Effector memory CD8-positive, alpha-beta T cell (primary cell): ENCODE measurements at regions not wholly inside any gene's neighbourhood (a gene's known extent, or its start where the extent isn't known, plus 50 kb on each side); places are given as distances from the start of the nearest gene placed in this dataset.

Experiments
- ATAC-seq: fragments of 150-1000 bp; cut with Tn5 transposase; replicated peaks from 2 replicates; pipeline ENCODE4 v1.10.0; 2021; ENCODE audit warnings: mild to moderate bottlenecking, moderate library complexity
- DNase-seq, 3 experiments: peaks; one replicate each; pipeline ENCODE4 v3.0.0; 2021
- H3K27ac Mint-ChIP-seq, 2 donors: one replicate each; pipeline ENCODE4 v1.8.0; 2022; ENCODE audit warnings: mild to moderate bottlenecking in 2 of 2, mixed read lengths in 2 of 2, moderate library complexity in 2 of 2
- H3K27me3 Mint-ChIP-seq, 2 donors: one replicate each; pipeline ENCODE4 v1.8.0; 2022; ENCODE audit warnings: mixed read lengths in 2 of 2
- H3K36me3 Mint-ChIP-seq: one replicate; pipeline ENCODE4 v1.8.0; 2022; ENCODE audit warnings: mild to moderate bottlenecking, moderate library complexity, mixed read lengths; ENCODE audit not compliant: insufficient read depth
- H3K4me1 Mint-ChIP-seq, 2 donors: one replicate each; pipeline ENCODE4 v1.8.0; 2022; ENCODE audit warnings: low read depth in 2 of 2, mixed read lengths in 2 of 2
- H3K4me3 Mint-ChIP-seq, 2 donors: one replicate each; pipeline ENCODE4 v1.8.0; 2022; ENCODE audit warnings: mild to moderate bottlenecking in 2 of 2, mixed read lengths in 2 of 2, moderate library complexity in 2 of 2
- H3K9me3 Mint-ChIP-seq, 2 donors: one replicate each; pipeline ENCODE4 v1.8.0; 2022; ENCODE audit warnings: mixed read lengths in 2 of 2

DNA sequence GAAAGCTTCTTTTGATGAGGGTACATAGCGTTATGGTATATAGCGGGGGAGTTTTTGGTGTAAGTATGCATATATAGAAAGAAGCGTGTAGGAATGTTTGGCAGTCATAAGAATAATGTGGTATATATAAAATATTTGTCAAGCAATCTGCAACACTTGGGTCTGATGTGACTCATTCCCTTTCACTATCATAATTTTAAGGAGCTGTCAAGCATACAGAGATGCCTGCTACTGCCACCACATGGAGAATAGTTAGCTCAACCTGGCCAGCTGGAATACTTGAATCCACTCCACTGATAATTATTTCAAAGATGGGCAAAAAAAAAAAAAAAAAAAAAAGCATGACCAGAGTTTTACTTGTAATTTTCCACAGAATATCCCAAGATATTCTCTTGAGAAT is 559.8 kb upstream of the REG3G start:
- Mint-ChIP-seq H3K4me3 (no peak overlapping the region), H3K27ac (no peak overlapping the region), H3K4me1 (no peaks in the 10 kb centered on the region), H3K36me3 (no peaks in the 10 kb centered on the region), H3K9me3 (peaks cover 7 to 13% of the 10 kb centered on the region in 2 donors), H3K27me3 (no peaks in the 10 kb centered on the region)
- ATAC-seq = no peak
- no peak for DNase-seq

DNA sequence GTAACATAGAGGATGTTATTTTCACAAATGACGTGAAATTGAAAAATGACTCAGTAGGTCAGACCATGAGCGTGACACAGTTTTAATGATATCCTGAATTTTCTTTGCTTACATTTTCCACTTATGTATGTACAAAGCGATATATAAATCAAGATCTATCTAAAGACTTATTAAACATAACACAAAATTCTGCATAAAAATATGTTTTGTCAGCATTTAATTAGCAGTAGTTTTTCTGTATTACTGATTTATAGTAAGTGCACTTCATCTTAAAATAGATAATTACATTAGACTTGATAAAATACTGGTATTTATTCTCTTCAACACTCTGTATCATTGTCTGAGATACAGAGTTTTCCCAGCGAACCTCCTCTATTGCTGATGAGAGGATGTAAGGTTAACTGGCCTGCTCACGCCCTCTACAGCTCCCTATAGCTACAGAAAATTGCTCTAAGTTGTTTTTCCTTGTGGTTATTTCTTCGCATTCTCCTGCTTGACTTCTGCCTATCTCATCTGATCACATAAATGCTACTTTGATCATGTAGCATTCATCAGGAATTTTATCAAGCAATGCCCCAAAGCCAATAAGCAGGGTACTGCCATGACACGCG is 548.8 kb upstream of the REG3G start:
- Mint-ChIP-seq H3K9me3 (peaks cover 0 to 3% of the 10 kb centered on the region in 2 donors), H3K27me3 (no peaks in the 10 kb centered on the region), H3K4me3 (no peak overlapping the region), H3K36me3 (no peaks in the 10 kb centered on the region), H3K4me1 (no peaks in the 10 kb centered on the region), H3K27ac (no peak overlapping the region)
- ATAC-seq (no peak), DNase-seq (no peak)

DNA sequence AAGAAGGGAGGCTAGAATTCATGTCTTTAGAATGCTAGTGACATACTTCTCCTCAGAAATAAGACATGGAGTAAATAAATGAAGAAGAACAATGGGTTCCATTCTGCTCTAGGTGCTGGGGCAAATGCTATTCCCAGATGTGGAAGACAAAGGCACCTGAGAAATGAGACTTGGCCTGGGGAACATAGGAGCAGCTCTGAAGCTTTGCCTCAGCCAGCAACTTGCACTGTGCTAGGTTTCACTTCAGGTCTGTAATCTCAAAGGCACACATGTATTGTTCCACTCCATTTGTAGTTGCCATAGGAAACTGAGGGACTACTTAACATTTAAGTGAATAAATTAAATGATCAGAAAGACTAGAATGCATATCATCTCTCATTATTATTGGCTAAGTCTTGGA is 538.9 kb upstream of the REG3G start:
- H3K27me3 Mint-ChIP-seq = no peaks in the 10 kb centered on the region
- H3K4me1 Mint-ChIP-seq = no peaks in the 10 kb centered on the region
- H3K4me3 Mint-ChIP-seq = no peak overlapping the region
- H3K9me3 Mint-ChIP-seq = peaks cover 3 to 10% of the 10 kb centered on the region in 2 donors
- DNase-seq (no peak), ATAC-seq (no peak)
- no peak overlapping the region for H3K27ac Mint-ChIP-seq
- no peaks in the 10 kb centered on the region for H3K36me3 Mint-ChIP-seq

GRCh38 chr2:78498125-78498524 is 527.4 kb upstream of the REG3G start:
- H3K36me3 Mint-ChIP-seq = no peaks in the 10 kb centered on the region
- H3K9me3 Mint-ChIP-seq = peaks cover 12 to 22% of the 10 kb centered on the region in 2 donors
- H3K27ac Mint-ChIP-seq = no peak overlapping the region
- no peak for ATAC-seq
- no peaks in the 10 kb centered on the region for H3K27me3 Mint-ChIP-seq
- no peak for DNase-seq
- no peak overlapping the region for H3K4me3 Mint-ChIP-seq
- no peaks in the 10 kb centered on the region for H3K4me1 Mint-ChIP-seq

GRCh38 chr2:78506301-78506700 is 519.2 kb upstream of the REG3G start:
- Mint-ChIP-seq H3K4me3 (no peak overlapping the region), H3K9me3 (peaks cover 12 to 37% of the 10 kb centered on the region in 2 donors), H3K36me3 (no peaks in the 10 kb centered on the region), H3K27ac (no peak overlapping the region), H3K4me1 (no peaks in the 10 kb centered on the region), H3K27me3 (no peaks in the 10 kb centered on the region)
- no peak for DNase-seq
- no peak for ATAC-seq

- DNase-seq = no peak
- Mint-ChIP-seq H3K4me3 (no peak overlapping the region), H3K4me1 (no peaks in the 10 kb centered on the region), H3K36me3 (no peaks in the 10 kb centered on the region), H3K27me3 (no peaks in the 10 kb centered on the region), H3K9me3 (peaks cover 10 to 16% of the 10 kb centered on the region in 2 donors), H3K27ac (no peak overlapping the region)
- ATAC-seq = no peak
Observed at GRCh38 chr2:78521938-78522337, 503.6 kb upstream of the REG3G start.

GRCh38 chr2:78532762-78533379 is 492.6 kb upstream of the REG3G start:
- no peak for DNase-seq
- no peak for ATAC-seq
- H3K4me1 Mint-ChIP-seq = no peaks in the 10 kb centered on the region
- H3K27ac Mint-ChIP-seq = no peak overlapping the region
- H3K9me3 Mint-ChIP-seq = peaks cover 5 to 8% of the 10 kb centered on the region in 2 donors
- no peaks in the 10 kb centered on the region for H3K27me3 Mint-ChIP-seq
- H3K36me3 Mint-ChIP-seq = no peaks in the 10 kb centered on the region
- no peak overlapping the region for H3K4me3 Mint-ChIP-seq

DNA sequence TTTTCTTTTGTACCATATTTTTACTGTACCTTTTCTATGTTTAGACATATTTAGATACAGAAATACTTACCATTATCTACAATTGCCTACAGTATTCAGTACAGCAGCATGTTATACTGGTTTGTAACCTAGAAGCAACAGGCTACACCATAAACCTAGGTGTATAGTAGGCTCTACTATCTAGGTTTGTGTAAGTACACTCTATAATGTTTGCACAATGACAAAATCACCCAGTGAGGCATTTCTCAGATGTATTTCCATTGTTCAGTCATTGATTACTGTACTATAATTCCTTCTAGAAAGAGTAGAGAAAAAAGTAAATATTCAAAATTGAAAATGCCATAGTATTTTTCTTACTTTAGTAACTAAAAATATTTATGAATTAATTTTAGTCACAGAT is 490.1 kb upstream of the REG3G start:
- H3K36me3 Mint-ChIP-seq = no peaks in the 10 kb centered on the region
- no peak for ATAC-seq
- H3K4me1 Mint-ChIP-seq = no peaks in the 10 kb centered on the region
- H3K4me3 Mint-ChIP-seq = no peak overlapping the region
- H3K27me3 Mint-ChIP-seq = no peaks in the 10 kb centered on the region
- DNase-seq = no peak
- H3K27ac Mint-ChIP-seq = no peak overlapping the region
- peaks cover 0 to 6% of the 10 kb centered on the region in 2 donors for H3K9me3 Mint-ChIP-seq

DNA sequence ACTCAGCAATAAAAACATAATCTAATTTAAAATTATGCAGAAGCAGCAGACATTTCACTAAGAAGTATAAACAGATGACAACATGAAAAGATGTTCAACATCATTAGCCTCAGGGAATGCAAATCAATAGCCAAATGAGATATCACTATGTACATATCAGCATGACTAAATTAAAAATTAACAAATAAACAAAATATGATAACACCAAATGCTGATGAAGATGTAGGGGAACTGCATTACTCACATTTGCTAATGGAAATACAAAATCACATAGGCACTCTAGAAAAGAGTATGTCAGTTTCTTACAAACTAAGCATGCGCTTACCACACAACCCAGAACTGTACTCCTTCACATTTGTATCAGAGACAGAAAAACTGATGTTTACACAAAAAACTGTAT is 487.2 kb upstream of the REG3G start:
- DNase-seq (no peak), ATAC-seq (no peak)
- no peak overlapping the region for H3K4me3 Mint-ChIP-seq
- no peak overlapping the region for H3K27ac Mint-ChIP-seq
- no peaks in the 10 kb centered on the region for H3K27me3 Mint-ChIP-seq
- no peaks in the 10 kb centered on the region for H3K4me1 Mint-ChIP-seq
- H3K9me3 Mint-ChIP-seq = peaks cover 0 to 7% of the 10 kb centered on the region in 2 donors
- no peaks in the 10 kb centered on the region for H3K36me3 Mint-ChIP-seq

DNA sequence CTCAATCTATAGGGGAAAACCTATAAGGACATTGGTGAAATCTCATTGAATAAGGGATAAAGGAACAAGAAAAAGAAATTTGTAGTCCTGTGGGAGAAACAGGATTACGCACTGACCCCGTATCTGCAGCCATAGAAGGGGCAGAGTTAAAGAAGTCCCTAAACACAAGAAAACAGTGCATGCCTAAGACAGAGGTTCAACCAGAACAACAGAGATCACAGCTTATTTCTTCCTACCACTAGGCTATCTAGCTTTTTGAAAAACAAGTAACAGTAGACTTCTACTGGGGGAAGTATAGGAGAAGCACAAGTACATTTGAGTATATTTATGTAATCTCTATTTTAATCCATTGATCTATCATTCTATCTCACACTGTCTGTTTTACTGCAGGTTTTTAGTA is 485.2 kb upstream of the REG3G start:
- ATAC-seq = no peak
- Mint-ChIP-seq H3K4me3 (no peak overlapping the region), H3K27ac (no peak overlapping the region), H3K36me3 (no peaks in the 10 kb centered on the region), H3K27me3 (no peaks in the 10 kb centered on the region), H3K4me1 (no peaks in the 10 kb centered on the region), H3K9me3 (peaks cover 0 to 7% of the 10 kb centered on the region in 2 donors)
- DNase-seq = no peak

GRCh38 chr2:78541088-78541450 is 484.4 kb upstream of the REG3G start:
- Mint-ChIP-seq H3K4me1 (no peaks in the 10 kb centered on the region), H3K4me3 (no peak overlapping the region), H3K27me3 (no peaks in the 10 kb centered on the region), H3K27ac (no peak overlapping the region), H3K9me3 (peaks cover 0 to 7% of the 10 kb centered on the region in 2 donors), H3K36me3 (no peaks in the 10 kb centered on the region)
- DNase-seq (no peak), ATAC-seq (no peak)

- no peak overlapping the region for H3K27ac Mint-ChIP-seq
- no peak for DNase-seq
- H3K4me3 Mint-ChIP-seq = no peak overlapping the region
- H3K9me3 Mint-ChIP-seq = peaks cover 4 to 10% of the 10 kb centered on the region in 2 donors
- no peaks in the 10 kb centered on the region for H3K4me1 Mint-ChIP-seq
- ATAC-seq = no peak
- no peaks in the 10 kb centered on the region for H3K36me3 Mint-ChIP-seq
- H3K27me3 Mint-ChIP-seq = no peaks in the 10 kb centered on the region
Observed at GRCh38 chr2:78541451-78542267, 483.8 kb upstream of the REG3G start.

GRCh38 chr2:78546843-78547242 is 478.7 kb upstream of the REG3G start:
- H3K4me1 Mint-ChIP-seq = no peaks in the 10 kb centered on the region
- no peak for ATAC-seq
- peaks cover 7 to 19% of the 10 kb centered on the region in 2 donors for H3K9me3 Mint-ChIP-seq

GRCh38 chr2:78549766-78550165 is 475.7 kb upstream of the REG3G start:
- no peak for DNase-seq
- Mint-ChIP-seq H3K27ac (no peak overlapping the region), H3K4me1 (no peaks in the 10 kb centered on the region), H3K9me3 (peaks cover 13 to 20% of the 10 kb centered on the region in 2 donors), H3K4me3 (no peak overlapping the region), H3K27me3 (no peaks in the 10 kb centered on the region), H3K36me3 (no peaks in the 10 kb centered on the region)
- no peak for ATAC-seq

More at GRCh38 chr2:78546843-78547242, 478.7 kb upstream of the REG3G start:
- H3K27me3 Mint-ChIP-seq = no peaks in the 10 kb centered on the region
- H3K27ac Mint-ChIP-seq = no peak overlapping the region
- no peak overlapping the region for H3K4me3 Mint-ChIP-seq
- no peaks in the 10 kb centered on the region for H3K36me3 Mint-ChIP-seq
- DNase-seq = no peak
